Endothelial cell (in vitro differentiated cells): ENCODE measurements at regions not wholly inside any gene's neighbourhood (a gene's known extent, or its start where the extent isn't known, plus 50 kb on each side); places are given as distances from the start of the nearest gene placed in this dataset.

Experiments
- DNase-seq: peaks from one replicate; pipeline ENCODE4 v3.0.0; 2021; ENCODE audit warnings: low spot score
- H3K27ac Mint-ChIP-seq: one replicate; pipeline ENCODE4 v1.8.0; 2021; ENCODE audit warnings: mixed read lengths, inconsistent platforms; ENCODE audit not compliant: unreplicated experiment
- H3K27me3 Mint-ChIP-seq: one replicate; pipeline ENCODE4 v1.8.0; 2021; ENCODE audit warnings: mild to moderate bottlenecking, moderate library complexity, mixed read lengths, inconsistent platforms; ENCODE audit not compliant: unreplicated experiment
- H3K36me3 Mint-ChIP-seq: one replicate; pipeline ENCODE4 v1.8.0; 2021; ENCODE audit warnings: mild to moderate bottlenecking, low read depth, mixed read lengths, inconsistent platforms; ENCODE audit not compliant: unreplicated experiment
- H3K4me1 Mint-ChIP-seq: one replicate; pipeline ENCODE4 v1.8.0; 2021; ENCODE audit warnings: mild to moderate bottlenecking, mixed read lengths, inconsistent platforms; ENCODE audit not compliant: unreplicated experiment
- H3K4me3 Mint-ChIP-seq: one replicate; pipeline ENCODE4 v1.8.0; 2021; ENCODE audit warnings: mild to moderate bottlenecking, mixed read lengths, inconsistent platforms; ENCODE audit not compliant: unreplicated experiment
- H3K9me3 Mint-ChIP-seq: one replicate; pipeline ENCODE4 v1.8.0; 2021; ENCODE audit warnings: mixed read lengths, inconsistent platforms; ENCODE audit not compliant: unreplicated experiment
- TF ChIP-seq, protein P1 (sequence below): fragments of 200-600 bp; sonication (generic); IDR thresholded peaks from one replicate; pipeline ENCODE4 v1.5.0; 2021; ENCODE audit warnings: antibody characterized with exemption; ENCODE audit not compliant: unreplicated experiment

DNA sequence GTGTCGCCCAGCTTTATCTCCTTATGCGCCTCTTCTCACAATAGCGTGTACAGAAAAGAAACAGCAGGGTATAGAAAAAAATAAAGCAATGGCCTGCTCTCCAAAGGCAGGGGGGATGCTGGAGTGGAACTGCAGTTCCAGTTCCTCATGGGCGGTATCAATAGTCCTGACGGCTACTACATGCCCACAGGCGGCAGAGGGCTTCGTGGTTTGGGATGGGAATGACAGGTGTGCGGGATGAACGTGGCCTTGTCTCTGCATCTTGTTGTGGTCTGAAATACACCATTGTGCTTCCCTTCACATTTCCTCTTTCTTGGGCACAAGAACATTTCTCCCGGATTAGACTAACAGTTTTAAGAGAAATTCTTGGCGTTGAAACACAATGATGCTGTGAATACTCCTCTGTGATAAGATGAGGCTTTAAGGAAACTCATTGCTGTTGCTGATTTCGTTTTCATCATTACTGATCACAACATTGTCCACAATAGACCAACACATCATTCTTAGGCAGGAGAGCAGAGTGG is 124.1 kb upstream of the IGFBP7 start:
- Mint-ChIP-seq H3K4me3 (no peak overlapping the region), H3K27ac (no peak overlapping the region), H3K27me3 (peaks cover 2% of the 10 kb centered on the region), H3K9me3 (no peaks in the 10 kb centered on the region), H3K36me3 (no peaks in the 10 kb centered on the region), H3K4me1 (no peaks in the 10 kb centered on the region)
- TF ChIP-seq, protein P1, sequence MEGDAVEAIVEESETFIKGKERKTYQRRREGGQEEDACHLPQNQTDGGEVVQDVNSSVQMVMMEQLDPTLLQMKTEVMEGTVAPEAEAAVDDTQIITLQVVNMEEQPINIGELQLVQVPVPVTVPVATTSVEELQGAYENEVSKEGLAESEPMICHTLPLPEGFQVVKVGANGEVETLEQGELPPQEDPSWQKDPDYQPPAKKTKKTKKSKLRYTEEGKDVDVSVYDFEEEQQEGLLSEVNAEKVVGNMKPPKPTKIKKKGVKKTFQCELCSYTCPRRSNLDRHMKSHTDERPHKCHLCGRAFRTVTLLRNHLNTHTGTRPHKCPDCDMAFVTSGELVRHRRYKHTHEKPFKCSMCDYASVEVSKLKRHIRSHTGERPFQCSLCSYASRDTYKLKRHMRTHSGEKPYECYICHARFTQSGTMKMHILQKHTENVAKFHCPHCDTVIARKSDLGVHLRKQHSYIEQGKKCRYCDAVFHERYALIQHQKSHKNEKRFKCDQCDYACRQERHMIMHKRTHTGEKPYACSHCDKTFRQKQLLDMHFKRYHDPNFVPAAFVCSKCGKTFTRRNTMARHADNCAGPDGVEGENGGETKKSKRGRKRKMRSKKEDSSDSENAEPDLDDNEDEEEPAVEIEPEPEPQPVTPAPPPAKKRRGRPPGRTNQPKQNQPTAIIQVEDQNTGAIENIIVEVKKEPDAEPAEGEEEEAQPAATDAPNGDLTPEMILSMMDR: no peak
- DNase-seq: no peak

DNA sequence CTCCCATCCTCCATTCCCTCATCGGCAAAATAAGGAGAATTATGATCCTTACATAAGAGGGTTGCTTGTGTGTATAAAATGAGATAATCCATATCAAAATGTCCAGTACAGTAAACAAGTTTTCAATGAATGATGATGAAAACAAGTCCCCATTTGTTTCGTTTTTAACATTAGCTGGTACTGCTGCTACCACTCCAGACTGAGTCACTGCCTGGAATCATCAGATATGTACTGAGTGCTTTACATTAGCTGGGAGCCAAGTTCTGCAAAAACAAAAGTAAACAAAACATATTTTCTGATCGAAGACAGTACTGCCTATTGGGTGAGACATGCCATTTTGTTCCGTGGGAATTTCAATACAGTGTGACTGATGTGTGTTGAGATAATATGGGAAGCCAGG is 123.2 kb upstream of the IGFBP7 start:
- Mint-ChIP-seq H3K4me3 (no peak overlapping the region), H3K27me3 (peaks cover 2% of the 10 kb centered on the region), H3K4me1 (no peaks in the 10 kb centered on the region), H3K9me3 (no peaks in the 10 kb centered on the region), H3K36me3 (no peaks in the 10 kb centered on the region), H3K27ac (no peak overlapping the region)
- TF ChIP-seq, protein P1: no peak
- DNase-seq: no peak

DNA sequence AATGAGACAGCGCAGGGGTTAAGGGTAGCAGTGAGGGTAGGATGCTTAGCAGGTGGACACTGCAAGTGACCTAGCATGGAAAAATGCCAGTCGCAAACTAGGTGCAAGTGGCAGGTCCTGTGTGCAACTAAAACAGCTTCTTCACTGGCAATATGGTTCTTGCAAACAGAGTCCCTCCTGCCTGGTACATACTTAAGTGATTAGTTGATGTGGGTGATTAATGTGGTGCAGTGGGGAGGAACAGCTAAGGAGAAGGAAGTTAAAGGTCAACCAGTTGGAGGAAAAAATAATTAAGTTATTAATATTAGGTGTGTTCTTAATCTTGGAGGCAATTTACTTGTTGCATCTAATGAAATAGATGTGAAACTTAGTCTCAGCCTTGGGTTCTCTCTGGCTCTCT is 121.6 kb upstream of the IGFBP7 start:
- Mint-ChIP-seq H3K36me3 (no peaks in the 10 kb centered on the region), H3K27me3 (no peaks in the 10 kb centered on the region), H3K4me1 (no peaks in the 10 kb centered on the region), H3K27ac (no peak overlapping the region), H3K9me3 (no peaks in the 10 kb centered on the region), H3K4me3 (no peak overlapping the region)
- TF ChIP-seq, protein P1: no peak
- DNase-seq: no peak

DNA sequence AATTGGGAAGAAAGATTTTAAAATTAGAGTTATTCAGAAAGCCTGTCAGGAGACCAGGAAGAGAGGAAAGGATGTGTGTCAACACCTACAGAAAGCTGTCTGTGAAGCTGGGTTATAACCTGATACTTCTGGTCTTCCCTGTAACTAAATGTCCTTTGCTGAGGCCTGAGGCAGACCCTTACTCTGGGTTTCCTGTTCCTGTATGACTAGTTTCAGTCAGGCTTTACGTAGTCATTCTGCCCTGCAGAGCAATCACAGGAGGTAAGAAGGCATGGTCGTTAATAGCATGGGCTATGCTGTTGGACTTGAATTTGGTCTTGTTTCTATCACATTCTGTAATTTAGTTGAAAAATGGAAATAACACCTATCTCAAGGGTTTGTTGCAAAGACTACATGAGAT is 110.5 kb upstream of the IGFBP7 start:
- no peak overlapping the region for H3K4me3 Mint-ChIP-seq
- no peaks in the 10 kb centered on the region for H3K9me3 Mint-ChIP-seq
- H3K4me1 Mint-ChIP-seq: peaks cover 5% of the 10 kb centered on the region
- DNase-seq: no peak
- H3K36me3 Mint-ChIP-seq: no peaks in the 10 kb centered on the region
- TF ChIP-seq, protein P1: no peak
- H3K27ac Mint-ChIP-seq: peak overlapping the region; percentile 64
- H3K27me3 Mint-ChIP-seq: peaks cover 5% of the 10 kb centered on the region

DNA sequence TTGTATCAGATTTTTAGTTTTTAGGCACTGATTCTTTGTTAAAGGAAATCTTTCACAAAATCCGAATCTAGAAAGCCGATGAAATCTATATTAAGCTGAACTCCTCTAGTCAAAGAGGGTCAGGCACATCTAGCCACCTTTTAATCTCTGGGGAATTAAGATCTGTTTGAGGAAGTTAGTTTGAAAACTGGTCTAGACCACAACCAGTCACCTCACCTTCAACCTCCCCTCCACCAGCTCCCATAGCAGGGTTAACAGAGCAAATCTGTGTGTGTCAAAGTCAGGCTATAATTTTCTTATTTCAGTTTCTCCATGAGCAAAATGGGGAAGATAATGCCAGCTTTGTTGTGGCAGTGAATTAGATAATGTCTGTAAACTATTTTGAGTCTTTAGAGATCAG is 110.0 kb upstream of the IGFBP7 start:
- TF ChIP-seq, protein P1: no peak
- Mint-ChIP-seq H3K27me3 (peaks cover 2% of the 10 kb centered on the region), H3K36me3 (no peaks in the 10 kb centered on the region), H3K27ac (no peak overlapping the region), H3K4me3 (no peak overlapping the region), H3K4me1 (peaks cover 5% of the 10 kb centered on the region), H3K9me3 (no peaks in the 10 kb centered on the region)
- no peak for DNase-seq
